ENCODE measurements at regions not wholly inside any gene's neighbourhood (a gene's known extent, or its start where the extent isn't known, plus 50 kb on each side); places are given as distances from the start of the nearest gene placed in this dataset.

DNA sequence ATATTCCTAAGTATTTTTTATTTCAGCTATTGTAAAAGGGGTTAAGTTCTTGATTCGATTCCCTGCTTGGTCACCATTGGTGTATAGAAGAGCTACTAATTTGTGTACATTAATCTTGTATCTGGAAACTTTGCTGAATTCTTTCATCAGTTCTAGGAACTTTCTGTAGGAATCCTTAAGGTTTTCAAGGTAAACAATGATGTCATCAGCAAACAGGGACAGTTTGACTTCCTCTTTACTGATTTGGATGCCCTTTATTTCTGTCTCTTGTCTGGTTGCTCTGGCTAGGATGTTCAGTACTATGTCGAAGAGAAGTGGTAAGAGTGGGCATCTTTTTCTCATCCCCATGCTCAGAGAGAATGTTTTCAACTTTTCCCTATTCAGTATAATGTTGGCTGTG is 252.7 kb downstream of the NR4A2 start:
- TF ChIP-seq, protein P1, sequence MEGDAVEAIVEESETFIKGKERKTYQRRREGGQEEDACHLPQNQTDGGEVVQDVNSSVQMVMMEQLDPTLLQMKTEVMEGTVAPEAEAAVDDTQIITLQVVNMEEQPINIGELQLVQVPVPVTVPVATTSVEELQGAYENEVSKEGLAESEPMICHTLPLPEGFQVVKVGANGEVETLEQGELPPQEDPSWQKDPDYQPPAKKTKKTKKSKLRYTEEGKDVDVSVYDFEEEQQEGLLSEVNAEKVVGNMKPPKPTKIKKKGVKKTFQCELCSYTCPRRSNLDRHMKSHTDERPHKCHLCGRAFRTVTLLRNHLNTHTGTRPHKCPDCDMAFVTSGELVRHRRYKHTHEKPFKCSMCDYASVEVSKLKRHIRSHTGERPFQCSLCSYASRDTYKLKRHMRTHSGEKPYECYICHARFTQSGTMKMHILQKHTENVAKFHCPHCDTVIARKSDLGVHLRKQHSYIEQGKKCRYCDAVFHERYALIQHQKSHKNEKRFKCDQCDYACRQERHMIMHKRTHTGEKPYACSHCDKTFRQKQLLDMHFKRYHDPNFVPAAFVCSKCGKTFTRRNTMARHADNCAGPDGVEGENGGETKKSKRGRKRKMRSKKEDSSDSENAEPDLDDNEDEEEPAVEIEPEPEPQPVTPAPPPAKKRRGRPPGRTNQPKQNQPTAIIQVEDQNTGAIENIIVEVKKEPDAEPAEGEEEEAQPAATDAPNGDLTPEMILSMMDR (IDR thresholded peaks at IDR 0.05; ENCODE audit: low read depth, low read length, poor library complexity, severe bottlenecking), result no peak
- no peak for TF ChIP-seq EZH2phosphoT487 (IDR thresholded peaks at IDR 0.05; ENCODE audit: borderline replicate concordance, low read length)

Data from DOHH2 (cell line).